PFSK-1 (cell line): ENCODE measurements at regions not wholly inside any gene's neighbourhood (a gene's known extent, or its start where the extent isn't known, plus 50 kb on each side); places are given as distances from the start of the nearest gene placed in this dataset.

Experiments
- FOXP2 ChIP-seq: optimal IDR thresholded peaks from 2 replicates; pipeline ENCODE3; 2011; ENCODE audit warnings: borderline replicate concordance, control low read depth, inconsistent platforms; ENCODE audit not compliant: insufficient read depth; ENCODE audit errors: extremely low read length, extremely low read depth
- POLR2AphosphoS5 ChIP-seq: IDR thresholded peaks from 2 replicates; pipeline ENCODE4 v1.6.1; 2012; ENCODE audit warnings: low read depth, mild to moderate bottlenecking, control low read depth, low read length, moderate library complexity
- SIN3A ChIP-seq: IDR thresholded peaks from 2 replicates; pipeline ENCODE4 v1.6.1; 2012; ENCODE audit warnings: mild to moderate bottlenecking, low read length, moderate library complexity, borderline replicate concordance; ENCODE audit not compliant: insufficient read depth
- TAF1 ChIP-seq: IDR thresholded peaks from 2 replicates; pipeline ENCODE4 v1.6.1; 2012; ENCODE audit warnings: low read length, control low read depth, borderline replicate concordance; ENCODE audit not compliant: insufficient read depth
- TF ChIP-seq, protein P1 (sequence below), 2 experiments: IDR thresholded peaks; 2 replicates each; pipeline versions ENCODE4 v1.6.1 to v1.8.0; 2011 to 2012; ENCODE audit warnings: low read depth in 2 of 2, low read length in 2 of 2, control low read depth in 1 of 2, inconsistent platforms in 1 of 2, mild to moderate bottlenecking in 1 of 2, moderate library complexity in 1 of 2; ENCODE audit not compliant: insufficient read depth in 1 of 2

- TF ChIP-seq TAF1, result no peak
- no peak for TF ChIP-seq SIN3A
These were observed 110.0 kb downstream of the GLUL start for GRCh38 chr1:182281541-182281940.

- no peak for TF ChIP-seq FOXP2
- TF ChIP-seq, protein P1, sequence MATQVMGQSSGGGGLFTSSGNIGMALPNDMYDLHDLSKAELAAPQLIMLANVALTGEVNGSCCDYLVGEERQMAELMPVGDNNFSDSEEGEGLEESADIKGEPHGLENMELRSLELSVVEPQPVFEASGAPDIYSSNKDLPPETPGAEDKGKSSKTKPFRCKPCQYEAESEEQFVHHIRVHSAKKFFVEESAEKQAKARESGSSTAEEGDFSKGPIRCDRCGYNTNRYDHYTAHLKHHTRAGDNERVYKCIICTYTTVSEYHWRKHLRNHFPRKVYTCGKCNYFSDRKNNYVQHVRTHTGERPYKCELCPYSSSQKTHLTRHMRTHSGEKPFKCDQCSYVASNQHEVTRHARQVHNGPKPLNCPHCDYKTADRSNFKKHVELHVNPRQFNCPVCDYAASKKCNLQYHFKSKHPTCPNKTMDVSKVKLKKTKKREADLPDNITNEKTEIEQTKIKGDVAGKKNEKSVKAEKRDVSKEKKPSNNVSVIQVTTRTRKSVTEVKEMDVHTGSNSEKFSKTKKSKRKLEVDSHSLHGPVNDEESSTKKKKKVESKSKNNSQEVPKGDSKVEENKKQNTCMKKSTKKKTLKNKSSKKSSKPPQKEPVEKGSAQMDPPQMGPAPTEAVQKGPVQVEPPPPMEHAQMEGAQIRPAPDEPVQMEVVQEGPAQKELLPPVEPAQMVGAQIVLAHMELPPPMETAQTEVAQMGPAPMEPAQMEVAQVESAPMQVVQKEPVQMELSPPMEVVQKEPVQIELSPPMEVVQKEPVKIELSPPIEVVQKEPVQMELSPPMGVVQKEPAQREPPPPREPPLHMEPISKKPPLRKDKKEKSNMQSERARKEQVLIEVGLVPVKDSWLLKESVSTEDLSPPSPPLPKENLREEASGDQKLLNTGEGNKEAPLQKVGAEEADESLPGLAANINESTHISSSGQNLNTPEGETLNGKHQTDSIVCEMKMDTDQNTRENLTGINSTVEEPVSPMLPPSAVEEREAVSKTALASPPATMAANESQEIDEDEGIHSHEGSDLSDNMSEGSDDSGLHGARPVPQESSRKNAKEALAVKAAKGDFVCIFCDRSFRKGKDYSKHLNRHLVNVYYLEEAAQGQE (IDR thresholded peaks at IDR 0.05; ENCODE audit: insufficient read depth in 1 of 2, low read depth in 2 of 2, low read length in 2 of 2), result no peak
These were observed 111.1 kb downstream of the GLUL start for GRCh38 chr1:182280504-182280900.

DNA sequence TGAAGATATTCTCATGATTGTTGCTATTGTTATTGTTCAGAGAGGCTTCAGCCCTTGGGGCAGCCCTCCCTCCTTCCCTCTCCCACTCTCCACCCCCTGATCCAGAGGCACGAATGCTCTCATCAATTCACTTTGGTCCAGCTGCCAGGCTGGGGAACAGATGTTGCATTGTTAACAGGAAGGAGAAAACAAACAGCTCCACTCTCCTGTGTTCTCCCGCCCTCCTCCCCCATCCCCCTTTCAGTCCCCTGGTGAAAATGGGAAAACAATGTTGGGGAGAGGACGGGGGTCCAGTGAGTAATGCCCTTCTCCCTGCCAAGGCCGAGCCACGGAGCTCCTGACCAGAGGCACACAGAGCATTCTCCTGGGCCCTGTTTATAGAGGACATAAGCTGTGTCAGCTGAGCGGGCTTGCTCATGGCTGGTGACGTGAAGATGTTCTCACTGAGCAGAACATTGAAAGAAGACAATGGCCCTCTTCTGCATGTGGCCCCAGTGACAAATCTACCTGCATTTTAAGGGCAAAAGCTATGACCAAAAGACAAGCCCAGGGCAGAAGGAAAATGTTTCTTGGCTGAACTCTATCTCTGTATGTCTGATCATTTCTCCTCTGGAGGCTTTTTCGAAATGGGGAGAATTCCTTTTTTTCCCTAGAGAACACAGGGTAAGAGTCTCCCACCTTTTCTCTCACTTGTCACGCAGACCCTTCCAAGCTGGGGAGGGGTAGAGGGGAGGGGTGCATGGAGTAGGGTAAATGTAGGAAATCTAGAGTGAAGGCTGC, 111.7 kb downstream of the GLUL start:
- TF ChIP-seq POLR2AphosphoS5, result no peak

- TF ChIP-seq SIN3A (no peak), TAF1 (no peak), POLR2AphosphoS5 (no peak), FOXP2 (no peak)
- TF ChIP-seq, protein P1 (IDR thresholded peaks at IDR 0.05; ENCODE audit: insufficient read depth in 1 of 2, low read depth in 2 of 2, low read length in 2 of 2), result no peak
These were observed 112.3 kb downstream of the GLUL start for GRCh38 chr1:182279302-182279701.

- TF ChIP-seq TAF1 (no peak), FOXP2 (no peak), POLR2AphosphoS5 (no peak), SIN3A (no peak)
- TF ChIP-seq, protein P1 (IDR thresholded peaks at IDR 0.05; ENCODE audit: insufficient read depth in 1 of 2, low read depth in 2 of 2, low read length in 2 of 2), result no peak
These were observed 113.2 kb downstream of the GLUL start for GRCh38 chr1:182278144-182279054.

- TF ChIP-seq SIN3A (no peak), TAF1 (no peak), FOXP2 (no peak), POLR2AphosphoS5 (no peak)
- TF ChIP-seq, protein P1 (IDR thresholded peaks at IDR 0.05; ENCODE audit: insufficient read depth in 1 of 2, low read depth in 2 of 2, low read length in 2 of 2), result no peak
These were observed 116.3 kb downstream of the GLUL start for GRCh38 chr1:182275271-182275670.
